HG03457 (cell line): ENCODE measurements at regions not wholly inside any gene's neighbourhood (a gene's known extent, or its start where the extent isn't known, plus 50 kb on each side); places are given as distances from the start of the nearest gene placed in this dataset.
"Not testable (repeated sequence)": the region's sequence is repeated elsewhere in the genome, so short reads cannot be mapped to it uniquely, and the experiment has no call there.

Experiments used
- ATAC-seq: cut with Tn5 transposase; IDR thresholded peaks from one replicate; pipeline ENCODE4 v1.9.1; 2021; ENCODE audit warnings: moderate number of reproducible peaks; ENCODE audit not compliant: unreplicated experiment

- no peak for ATAC-seq
Measured at GRCh38 chr3:88775026-88775690, 332.3 kb upstream of the EPHA3 start.

DNA sequence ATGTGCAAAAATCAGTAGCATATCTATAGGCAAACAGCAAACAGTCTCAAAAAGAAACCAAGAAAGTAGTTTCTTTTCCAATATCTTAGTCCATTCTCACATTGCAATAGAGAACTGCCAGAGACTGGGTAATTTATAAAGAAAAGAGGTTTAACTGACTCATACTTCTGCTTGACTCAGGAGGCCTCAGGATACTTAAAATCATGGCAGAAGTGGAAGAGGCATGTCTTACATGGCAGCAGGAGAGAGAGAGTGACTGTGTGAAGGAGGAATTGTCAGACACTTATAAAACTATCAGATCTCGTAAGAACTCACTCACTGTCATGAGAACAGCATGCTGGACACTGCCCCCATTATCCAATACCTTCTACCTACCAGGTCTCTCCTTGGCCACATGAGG, 327.9 kb upstream of the EPHA3 start:
- no peak for ATAC-seq

DNA sequence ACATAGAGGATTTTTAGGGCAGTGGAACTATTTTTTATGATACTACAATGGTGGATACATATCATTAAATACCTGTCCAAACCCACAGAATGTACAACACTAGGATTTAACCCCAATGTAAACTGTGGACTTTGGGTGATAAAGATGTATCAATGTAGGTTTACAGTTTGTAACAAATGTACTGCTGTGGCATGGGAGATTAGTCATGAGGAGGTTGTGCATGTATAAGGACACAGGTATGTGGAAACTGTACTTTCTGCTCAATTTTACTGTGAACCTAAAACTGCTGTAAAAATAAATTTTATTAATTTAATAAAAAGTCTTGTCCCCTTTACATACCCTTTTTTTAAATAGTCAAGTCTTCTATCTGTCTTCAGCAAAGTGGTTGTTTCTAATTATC, 322.5 kb upstream of the EPHA3 start:
- ATAC-seq: no peak

- ATAC-seq: no peak
Measured at GRCh38 chr3:88785841-88786240, 321.6 kb upstream of the EPHA3 start.

DNA sequence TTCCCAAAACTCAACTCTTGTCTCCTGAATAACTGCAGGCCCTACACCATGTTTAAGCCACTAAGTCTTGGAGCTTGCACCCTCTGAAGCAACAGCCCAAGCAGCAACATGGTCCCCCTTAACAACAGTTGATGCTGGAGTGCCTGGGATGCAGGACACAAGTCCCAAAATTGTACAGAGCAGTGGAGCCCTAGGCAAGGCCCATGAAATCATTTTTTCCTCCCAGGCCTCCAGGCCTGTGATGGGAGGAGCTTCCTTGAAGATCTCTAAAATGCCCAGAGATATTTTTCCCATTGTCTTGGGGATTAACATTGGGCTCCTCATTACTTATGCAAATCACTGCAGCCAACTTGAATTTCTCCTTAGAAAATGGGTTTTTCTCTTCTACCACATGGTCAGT, 311.9 kb upstream of the EPHA3 start:
- ATAC-seq: no peak

- ATAC-seq: no peak
Measured at GRCh38 chr3:88807491-88808105, 299.8 kb upstream of the EPHA3 start.

GRCh38 chr3:88809993-88810392, 297.4 kb upstream of the EPHA3 start:
- ATAC-seq: no peak

DNA sequence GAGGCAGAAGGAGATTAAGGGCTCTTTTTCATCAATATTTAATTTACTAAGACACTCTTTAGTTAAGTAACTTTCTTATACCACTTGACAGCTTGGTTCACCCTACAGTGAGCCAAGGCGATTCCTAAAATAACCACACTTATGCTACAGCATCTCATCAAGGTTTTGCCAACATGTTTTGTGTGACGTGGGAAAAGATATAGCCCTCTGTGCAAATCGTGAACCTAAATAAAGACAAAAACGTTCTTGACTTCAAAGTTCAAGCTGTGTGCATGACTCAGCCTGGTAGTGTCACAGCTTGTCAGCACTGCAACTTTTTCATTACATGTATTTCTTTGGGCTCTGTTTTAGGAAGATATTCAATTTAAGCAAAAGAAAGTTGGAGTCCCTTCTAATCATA, 297.0 kb upstream of the EPHA3 start:
- no peak for ATAC-seq

- no peak for ATAC-seq
Measured at GRCh38 chr3:88811096-88811495, 296.3 kb upstream of the EPHA3 start.

- ATAC-seq: no peak
Measured at GRCh38 chr3:88812576-88812975, 294.8 kb upstream of the EPHA3 start.

- no peak for ATAC-seq
Measured at GRCh38 chr3:88816445-88816844, 291.0 kb upstream of the EPHA3 start.

DNA sequence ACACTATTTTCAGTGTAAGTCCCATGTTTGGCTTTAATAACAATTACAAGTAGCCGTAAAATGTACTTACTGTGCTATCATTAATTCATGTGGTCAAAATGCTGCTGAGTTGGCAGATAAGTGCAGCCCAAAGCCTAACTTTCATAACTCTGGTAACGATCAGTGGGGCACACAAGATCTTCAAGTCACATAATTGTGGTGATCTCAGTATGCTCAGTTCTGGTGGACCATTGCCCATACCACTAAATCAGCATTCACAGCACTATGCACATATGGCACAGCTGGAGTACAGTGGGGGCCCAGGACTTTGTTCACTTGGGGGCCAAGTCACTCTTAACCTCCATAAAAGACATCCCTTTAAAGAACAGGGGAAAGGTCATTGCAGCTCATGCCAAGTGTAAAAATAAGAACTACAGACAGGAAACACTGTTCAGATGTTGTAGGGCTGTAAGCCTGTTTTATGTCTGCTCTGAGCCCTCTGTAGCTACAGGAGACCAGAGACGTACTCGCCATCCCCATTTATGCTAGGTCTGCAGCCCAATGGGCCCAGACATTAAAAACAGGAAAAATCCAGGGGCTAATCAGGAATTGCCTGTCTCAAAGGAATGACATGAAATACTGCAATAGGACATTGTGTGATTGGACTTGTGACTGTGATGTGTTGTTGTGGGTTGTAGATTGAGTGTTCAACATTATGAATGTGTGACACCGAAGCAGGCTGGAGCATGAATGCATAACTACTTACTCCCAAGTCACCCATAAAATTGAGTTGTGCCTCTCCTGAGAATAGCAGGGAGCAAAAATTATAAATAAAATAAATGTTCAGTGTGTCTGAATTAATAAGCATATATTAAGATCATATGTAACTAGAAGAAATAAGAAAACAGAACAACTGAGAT, 282.5 kb upstream of the EPHA3 start:
- ATAC-seq: no peak

DNA sequence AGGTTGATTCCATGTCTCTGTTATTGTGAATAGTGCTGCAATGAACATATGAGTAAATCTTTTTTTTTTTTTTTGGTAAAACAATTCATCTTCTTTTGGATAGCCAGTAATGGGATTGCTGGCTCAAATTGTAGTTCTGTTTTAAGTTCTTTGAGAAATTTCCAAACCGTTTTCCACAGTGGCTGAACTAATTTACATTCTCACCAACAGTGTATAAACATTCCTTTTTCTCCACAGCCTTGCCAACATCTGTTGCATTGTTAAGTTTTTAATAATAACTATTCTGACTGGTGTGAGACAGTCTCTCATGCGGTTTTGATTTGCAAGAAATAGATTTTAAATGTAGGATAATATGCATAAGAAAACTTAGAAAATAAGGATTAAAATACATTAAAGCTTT, 279.0 kb upstream of the EPHA3 start:
- no peak for ATAC-seq

DNA sequence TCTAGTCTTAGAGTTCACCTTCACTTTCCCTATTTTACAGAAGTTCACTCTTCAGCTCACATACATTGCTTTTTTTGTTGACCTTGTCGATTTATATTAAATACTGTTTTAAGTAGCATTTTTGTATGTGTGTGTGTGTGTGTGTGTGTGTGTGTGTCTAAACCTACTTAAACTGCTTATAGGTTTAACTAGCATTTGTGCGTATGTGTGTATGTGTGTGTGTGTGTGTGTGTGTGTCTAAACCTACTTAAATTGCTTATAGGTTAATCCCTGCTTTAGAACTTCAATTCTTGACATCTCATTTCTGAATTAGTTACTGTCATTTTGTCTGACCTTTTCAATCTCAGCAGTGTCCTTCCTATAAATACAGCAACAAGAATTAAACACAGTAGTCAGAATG, 254.8 kb upstream of the EPHA3 start:
- ATAC-seq: no peak

DNA sequence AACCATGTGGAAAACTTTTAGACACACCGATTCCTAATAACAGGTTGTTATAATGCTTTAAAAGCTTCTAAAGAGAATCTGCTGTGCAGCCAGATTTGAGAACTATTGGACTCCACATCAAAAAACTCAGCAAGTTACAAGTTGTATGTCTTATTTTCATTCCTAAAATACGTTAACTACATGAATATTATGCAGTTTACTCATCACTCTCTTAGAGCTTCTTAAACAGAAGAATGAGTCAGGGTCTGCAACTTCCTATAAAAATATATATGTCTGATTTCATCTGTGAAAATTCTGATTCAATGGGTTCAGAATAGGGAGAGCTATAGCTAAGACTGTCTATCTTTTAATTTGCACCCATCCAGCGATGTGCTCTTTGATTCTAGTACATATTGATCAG, 244.2 kb upstream of the EPHA3 start:
- no peak for ATAC-seq

DNA sequence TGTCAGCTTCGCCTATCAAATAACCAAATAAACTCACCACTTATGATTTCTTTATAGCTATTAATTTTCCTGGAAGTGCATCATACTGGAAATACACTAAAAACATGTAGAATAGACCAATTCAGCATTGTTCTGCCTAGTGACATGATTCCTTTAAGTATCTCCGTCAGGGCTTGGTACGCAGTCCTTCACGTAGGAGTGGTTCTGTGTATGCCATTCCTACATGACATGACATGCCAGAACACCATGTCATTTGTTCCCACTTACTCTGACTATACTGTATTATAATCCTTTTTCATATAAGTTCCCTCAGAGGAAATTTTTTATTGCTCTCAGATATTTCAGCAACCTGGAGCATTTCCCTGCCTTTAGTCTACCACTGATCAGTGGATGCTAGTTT, 230.7 kb upstream of the EPHA3 start:
- ATAC-seq: no peak

DNA sequence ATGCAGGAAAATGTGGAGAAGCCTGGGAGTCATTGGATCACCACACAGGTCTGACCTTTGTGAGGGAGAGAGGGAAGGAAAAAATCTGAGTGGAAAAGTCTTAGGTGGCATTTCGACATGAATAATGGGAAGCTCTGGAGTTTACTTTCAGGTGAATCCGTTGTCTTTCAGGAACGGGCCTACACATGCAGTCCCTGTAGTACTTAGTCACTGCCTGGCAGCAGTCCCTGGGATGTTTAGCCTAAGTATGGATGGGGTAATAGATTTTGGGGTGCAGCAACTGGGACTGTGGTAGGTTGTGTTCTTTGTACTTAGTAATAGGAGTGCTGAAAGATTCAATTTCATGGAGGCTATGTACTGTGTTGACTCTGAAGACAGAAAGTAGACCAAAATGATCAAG, 227.5 kb upstream of the EPHA3 start:
- no peak for ATAC-seq

DNA sequence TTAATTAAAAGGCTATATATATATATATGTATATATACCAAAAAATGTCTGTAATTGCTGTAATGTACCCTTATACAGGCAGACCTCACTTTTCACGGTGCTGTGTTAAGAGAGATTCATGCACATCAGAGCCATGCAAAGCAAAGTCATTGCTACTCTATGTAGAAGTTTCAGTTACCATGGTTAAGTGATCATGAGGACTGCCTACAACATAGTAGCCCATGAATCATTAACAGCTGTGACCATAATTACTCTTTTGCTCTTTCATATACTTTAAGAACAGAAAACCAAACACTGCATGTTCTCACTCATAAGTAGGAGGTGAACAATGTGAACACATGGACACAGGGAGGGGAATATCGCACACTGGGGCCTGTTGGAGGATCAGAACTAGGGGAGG, 225.3 kb upstream of the EPHA3 start:
- ATAC-seq: peak; percentile 99

DNA sequence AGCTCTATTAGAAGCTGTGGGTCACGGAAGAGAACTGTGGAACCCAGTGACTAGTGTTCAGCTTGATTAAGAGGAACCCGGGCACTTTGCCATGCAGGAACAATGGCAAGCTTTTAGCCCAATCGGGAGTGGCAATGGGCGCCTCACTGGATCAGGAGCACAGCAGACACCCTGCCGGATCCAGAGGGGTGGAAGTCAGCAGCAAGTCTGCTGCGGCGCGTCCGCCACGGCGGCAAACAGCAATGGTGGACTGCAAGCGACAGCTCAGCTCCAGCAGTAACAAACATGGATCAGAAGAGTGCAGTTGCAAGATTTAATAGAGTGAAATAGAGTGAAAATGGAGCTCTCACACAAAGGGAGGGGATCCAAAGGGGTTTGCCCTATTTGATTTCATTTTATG, 220.8 kb upstream of the EPHA3 start:
- not testable (repeated sequence) for ATAC-seq

DNA sequence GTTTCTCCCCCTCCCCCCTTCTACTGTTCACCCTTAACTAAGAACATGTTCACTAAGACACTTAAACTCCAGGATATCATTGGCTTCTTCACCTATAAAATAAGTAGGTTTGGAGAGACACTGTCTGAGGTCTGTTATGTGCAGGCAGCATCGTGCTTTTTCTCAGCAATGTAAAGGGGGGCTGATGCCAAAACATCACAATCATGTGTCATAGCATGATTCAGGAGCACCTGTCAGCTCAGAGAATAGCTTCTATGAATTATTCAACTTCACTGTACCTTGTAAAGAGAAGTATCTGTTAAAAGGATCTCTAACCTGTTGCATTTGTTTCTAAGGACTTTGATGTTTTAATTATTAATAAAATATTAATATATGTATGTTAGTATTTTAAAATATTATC, 211.4 kb upstream of the EPHA3 start:
- no peak for ATAC-seq

DNA sequence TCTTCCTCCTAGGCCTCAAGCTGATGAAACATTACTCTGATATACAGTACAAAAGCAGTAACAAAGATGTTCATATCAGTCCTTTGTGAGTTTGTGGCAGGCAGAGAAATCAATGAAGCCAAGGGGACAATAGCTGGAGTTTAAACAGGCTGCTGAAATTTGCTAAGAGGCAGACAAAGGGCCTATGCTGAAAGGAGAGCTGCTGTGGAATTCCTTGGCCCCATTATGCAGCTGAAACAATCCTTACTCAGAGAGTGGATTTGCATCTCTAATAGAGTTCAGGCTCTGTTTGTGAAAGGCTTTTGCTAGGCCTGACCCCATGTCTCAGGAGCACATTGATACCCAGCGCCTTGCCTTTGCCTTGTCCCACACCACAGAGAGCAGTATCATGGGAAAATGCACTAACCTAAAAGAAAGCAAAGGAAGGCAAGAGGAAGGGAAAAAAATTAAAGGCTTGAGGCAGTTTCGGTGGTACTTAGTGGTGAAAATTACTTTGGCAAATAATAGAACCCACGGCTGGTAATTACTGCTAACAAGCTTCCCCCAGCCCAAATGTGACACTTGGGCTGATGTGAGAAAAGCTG, 195.0 kb upstream of the EPHA3 start:
- no peak for ATAC-seq

DNA sequence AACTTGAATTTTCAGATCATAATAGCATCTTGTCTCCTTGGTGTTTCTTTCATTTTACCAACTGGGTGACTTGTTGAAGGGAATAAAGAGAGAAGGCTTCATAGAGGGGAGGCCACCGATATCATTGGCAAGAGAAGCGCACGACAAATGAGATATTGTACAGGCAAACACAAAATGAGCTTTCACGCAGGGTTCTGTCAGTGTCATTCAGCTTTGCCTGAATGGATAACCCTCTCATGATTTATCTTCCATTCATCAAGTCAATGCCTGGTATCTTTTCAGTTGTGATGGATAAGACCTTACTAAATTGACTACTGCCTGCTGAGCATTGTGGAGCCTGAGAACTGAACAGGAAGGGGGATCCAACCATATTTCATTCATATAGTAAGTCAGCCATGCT, 188.6 kb upstream of the EPHA3 start:
- ATAC-seq: no peak
